ENCODE measurements at regions not wholly inside any gene's neighbourhood (a gene's known extent, or its start where the extent isn't known, plus 50 kb on each side); places are given as distances from the start of the nearest gene placed in this dataset.

DNA sequence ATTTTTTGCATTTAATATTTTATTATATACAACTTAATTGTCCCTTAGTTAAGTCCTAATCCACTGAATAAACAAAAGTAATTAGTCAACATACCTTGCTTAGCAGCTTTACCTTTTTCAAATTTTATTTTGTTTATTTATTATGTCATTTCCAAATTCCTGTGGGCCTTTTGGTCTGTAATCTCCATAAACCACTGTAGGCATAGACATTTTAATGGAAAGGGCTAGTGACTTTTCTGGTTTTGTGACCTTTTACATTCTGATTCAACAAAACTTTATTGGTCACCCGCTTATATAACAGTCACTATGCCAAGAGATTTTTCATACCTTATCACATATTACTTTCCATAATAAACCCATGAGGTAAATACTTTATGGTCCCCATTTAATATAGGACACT, 181.3 kb upstream of the PRPS1L1 start:
- TF ChIP-seq, protein P1, sequence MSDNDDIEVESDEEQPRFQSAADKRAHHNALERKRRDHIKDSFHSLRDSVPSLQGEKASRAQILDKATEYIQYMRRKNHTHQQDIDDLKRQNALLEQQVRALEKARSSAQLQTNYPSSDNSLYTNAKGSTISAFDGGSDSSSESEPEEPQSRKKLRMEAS (IDR thresholded peaks at IDR 0.05) = no peak
- TF ChIP-seq TAF1 (IDR thresholded peaks at IDR 0.05; ENCODE audit: low read depth) (no peak), CEBPB (IDR thresholded peaks at IDR 0.05) (no peak), NFIC (IDR thresholded peaks at IDR 0.05) (no peak), RAD21 (IDR thresholded peaks at IDR 0.05; ENCODE audit: low read depth) (no peak), TCF12 (IDR thresholded peaks at IDR 0.05; ENCODE audit: low read depth) (no peak)
- TF ChIP-seq, protein P2, sequence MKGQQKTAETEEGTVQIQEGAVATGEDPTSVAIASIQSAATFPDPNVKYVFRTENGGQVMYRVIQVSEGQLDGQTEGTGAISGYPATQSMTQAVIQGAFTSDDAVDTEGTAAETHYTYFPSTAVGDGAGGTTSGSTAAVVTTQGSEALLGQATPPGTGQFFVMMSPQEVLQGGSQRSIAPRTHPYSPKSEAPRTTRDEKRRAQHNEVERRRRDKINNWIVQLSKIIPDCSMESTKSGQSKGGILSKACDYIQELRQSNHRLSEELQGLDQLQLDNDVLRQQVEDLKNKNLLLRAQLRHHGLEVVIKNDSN (IDR thresholded peaks at IDR 0.05) = no peak

Measured in Ishikawa (cell line).